RWPE1 (cell line): ENCODE measurements at regions not wholly inside any gene's neighbourhood (a gene's known extent, or its start where the extent isn't known, plus 50 kb on each side); places are given as distances from the start of the nearest gene placed in this dataset.

ENCODE experiments used
- CTCF ChIA-PET: fragments of 350-600 bp; sonication (Branson Sonifier 250); formaldehyde crosslinking; extraction: SDS; loops from one replicate; lab custom pipeline; 2021; lab: Yijun Ruan, JAX
- POLR2A ChIA-PET: fragments of 400-600 bp; formaldehyde crosslinking; extraction: SDS; loops from one replicate; lab custom pipeline; 2020; ENCODE audit warnings: antibody characterized with exemption; ENCODE audit not compliant: low non-redundant PET; lab: Yijun Ruan, JAX
- DNase-seq: peaks from one replicate; pipeline ENCODE4 v3.0.0; 2012; ENCODE audit warnings: low spot score
- H3K27ac ChIP-seq: fragments of 450-650 bp; 2 replicates; pipeline ENCODE4 v1.5.1; 2017
- TF ChIP-seq, protein P1 (sequence below): fragments of 450-650 bp; conservative IDR thresholded peaks from 2 replicates; pipeline ENCODE4 v1.5.1; 2017; ENCODE audit warnings: low read depth, mild to moderate bottlenecking

DNA sequence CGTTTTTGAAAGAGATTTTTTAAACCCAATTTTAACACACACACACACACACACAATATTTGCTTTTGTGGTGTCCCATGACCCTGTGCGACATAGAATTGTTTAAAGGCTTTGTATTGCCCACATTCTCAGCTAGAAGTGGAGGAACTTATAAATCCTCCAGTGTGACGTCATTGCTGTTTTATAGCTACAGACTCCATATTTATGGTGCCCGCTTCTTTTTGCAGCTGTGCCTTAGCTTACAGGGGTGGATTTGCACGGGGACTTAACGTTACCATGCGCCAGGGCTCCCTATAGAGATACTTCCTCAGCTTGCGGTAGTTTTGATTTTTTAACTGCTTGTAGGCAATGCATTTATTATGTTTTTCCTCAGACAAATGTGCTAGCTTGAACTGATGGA is 101.9 kb upstream of the SMIM21 start:
- no peak for DNase-seq
- TF ChIP-seq, protein P1, sequence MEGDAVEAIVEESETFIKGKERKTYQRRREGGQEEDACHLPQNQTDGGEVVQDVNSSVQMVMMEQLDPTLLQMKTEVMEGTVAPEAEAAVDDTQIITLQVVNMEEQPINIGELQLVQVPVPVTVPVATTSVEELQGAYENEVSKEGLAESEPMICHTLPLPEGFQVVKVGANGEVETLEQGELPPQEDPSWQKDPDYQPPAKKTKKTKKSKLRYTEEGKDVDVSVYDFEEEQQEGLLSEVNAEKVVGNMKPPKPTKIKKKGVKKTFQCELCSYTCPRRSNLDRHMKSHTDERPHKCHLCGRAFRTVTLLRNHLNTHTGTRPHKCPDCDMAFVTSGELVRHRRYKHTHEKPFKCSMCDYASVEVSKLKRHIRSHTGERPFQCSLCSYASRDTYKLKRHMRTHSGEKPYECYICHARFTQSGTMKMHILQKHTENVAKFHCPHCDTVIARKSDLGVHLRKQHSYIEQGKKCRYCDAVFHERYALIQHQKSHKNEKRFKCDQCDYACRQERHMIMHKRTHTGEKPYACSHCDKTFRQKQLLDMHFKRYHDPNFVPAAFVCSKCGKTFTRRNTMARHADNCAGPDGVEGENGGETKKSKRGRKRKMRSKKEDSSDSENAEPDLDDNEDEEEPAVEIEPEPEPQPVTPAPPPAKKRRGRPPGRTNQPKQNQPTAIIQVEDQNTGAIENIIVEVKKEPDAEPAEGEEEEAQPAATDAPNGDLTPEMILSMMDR: no peak
- CTCF ChIA-PET: no interaction called here
- no peak overlapping the region for H3K27ac ChIP-seq
- POLR2A ChIA-PET: no interaction called here

DNA sequence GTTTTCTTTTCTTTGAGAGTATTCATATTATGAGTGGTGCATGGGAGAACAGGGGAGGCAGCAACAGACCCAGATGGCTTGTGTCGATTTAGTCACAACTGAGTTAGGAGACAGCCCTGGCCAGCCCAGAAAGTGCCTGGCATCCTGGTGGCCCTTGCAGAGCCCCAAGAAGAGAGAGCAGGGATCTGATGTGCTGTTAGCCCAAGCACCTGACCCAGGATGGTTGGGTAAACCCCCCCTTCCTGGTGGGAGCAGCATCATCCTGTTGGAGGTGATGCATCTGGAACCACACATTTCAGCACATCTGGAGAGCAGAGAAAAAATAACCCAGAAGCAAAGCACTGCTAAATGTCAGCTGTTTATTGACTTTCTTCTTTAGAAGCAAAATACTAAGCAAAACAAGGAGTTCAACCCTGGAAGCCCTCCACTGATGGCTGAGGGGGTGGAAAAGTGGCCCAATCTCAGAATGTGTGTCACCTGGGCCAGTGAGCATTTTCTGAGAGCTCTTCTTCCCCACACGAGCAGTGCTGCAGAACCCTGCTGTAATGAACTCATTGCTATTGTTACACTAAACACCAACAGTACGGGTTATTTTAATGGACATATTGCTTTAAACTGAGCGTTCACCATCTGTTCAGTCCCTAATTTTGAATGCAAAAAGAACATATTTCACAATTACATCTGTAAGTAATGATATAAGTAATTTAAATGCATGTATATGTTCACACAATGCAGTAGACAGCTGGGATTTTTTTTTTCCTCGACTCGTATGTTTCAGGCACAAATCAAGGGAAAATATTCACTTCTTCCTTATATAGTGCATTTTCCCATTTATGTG is 100.6 kb upstream of the SMIM21 start:
- ChIA-PET POLR2A (no interaction called here), CTCF (interaction anchor here (0.6 kb wide), 1 partner anchor 643 kb away, joined by 4 read pairs; no protein-coding TSS in a partner anchor)
- no peak for DNase-seq
- no peak overlapping the region for H3K27ac ChIP-seq
- TF ChIP-seq, protein P1: no peak

DNA sequence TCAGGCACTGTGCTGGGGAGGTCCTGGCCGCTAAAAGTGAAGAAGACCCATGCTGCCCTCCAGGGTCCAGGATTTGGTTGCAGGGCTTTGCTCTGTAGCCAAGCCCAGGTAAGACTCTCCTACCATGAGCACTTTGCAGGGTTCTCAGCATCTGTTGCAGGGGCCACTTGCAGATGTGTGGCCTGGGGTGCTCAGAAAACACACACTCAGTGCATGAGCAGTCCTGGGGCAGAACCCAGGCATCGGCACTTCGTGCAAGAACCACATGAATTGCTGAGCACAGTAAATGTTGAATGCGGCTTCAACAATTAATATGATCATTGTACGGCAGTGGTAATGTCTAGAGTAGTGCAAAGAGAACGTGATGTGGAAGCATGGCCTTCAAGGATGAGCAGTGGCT is 98.5 kb upstream of the SMIM21 start:
- POLR2A ChIA-PET: no interaction called here
- no peak overlapping the region for H3K27ac ChIP-seq
- CTCF ChIA-PET: no interaction called here
- DNase-seq: no peak
- TF ChIP-seq, protein P1: no peak

DNA sequence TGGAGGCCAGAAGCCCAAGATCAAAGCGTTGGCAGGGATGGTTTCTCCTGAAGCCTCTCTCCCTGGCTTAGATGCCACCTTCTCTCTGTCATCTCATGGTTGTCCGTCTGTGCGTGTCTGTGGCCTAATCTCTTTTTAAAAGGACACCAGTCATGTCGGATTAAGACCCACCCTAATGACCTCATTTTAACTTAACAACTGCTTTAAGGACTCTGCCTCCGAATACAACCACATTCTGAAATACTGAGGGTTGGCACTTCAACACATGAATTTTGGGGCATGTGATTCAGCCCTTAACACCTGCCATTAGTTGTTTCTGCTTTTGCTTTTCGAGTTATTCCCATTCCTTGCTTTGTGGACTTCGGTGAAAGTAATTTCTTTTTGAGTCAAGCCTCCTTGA is 97.8 kb upstream of the SMIM21 start:
- ChIA-PET POLR2A (no interaction called here), CTCF (no interaction called here)
- H3K27ac ChIP-seq: no peak overlapping the region
- TF ChIP-seq, protein P1: no peak
- no peak for DNase-seq

DNA sequence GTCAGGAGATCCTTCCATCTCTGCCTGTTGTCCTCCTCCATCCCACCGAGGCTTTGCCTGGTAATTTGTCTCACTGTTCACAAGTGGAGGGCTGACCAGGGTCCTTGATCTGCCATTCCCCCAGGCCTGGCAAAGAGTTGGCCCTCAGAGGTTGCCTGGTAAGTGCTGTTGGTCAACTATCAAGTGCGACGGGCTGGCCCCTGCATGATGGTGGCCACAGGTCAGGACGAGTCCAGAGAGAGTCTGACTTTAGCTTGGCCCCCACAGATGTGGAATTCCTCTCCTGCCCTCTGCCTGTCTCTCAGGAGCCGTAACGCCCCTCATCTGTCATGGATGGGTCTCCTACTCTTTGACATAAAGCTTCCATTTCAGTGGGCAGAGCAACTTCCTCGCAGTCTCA is 97.3 kb upstream of the SMIM21 start:
- TF ChIP-seq, protein P1: no peak
- DNase-seq: no peak

DNA sequence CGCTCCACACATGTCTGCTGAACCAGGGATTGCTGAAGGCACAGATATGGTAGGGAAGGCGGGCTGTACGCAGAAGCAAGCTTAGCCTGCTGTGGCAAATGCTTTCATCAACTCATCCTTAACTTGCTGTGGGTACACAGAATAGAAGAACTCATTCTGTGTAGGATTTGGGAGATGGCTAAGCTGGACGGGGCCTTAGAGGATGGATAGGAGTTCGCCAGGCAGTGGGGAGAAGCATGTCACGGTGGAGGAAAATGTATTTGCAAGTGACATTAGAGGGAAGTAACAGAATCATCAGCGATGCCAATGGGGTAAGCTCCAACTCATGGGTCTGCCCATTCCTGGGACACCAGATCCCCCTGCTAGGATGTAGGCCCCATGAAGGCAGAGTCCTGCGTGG is 96.7 kb upstream of the SMIM21 start:
- CTCF ChIA-PET: no interaction called here
- TF ChIP-seq, protein P1: no peak
- POLR2A ChIA-PET: no interaction called here
- no peak overlapping the region for H3K27ac ChIP-seq
- DNase-seq: no peak

More for the DNA sequence above, 97.3 kb upstream of the SMIM21 start:
- no peak overlapping the region for H3K27ac ChIP-seq
- CTCF ChIA-PET: no interaction called here
- POLR2A ChIA-PET: no interaction called here
